Upper lobe of left lung (tissue), 6 donors: ENCODE measurements at regions not wholly inside any gene's neighbourhood (a gene's known extent, or its start where the extent isn't known, plus 50 kb on each side); places are given as distances from the start of the nearest gene placed in this dataset.

ENCODE experiments used
- ATAC-seq, 2 donors: fragments of 200-7000 bp; cut with Tn5 transposase; one replicate each; pipeline ENCODE4 v1.9.1; 2022; ENCODE audit warnings: mild to moderate bottlenecking in 2 of 2, moderate library complexity in 2 of 2; ENCODE audit not compliant: low FRiP score in 2 of 2
- DNase-seq, 2 donors: peaks; one replicate each; pipeline ENCODE4 v3.0.0-alpha.2; 2019 to 2020
- H3K27ac ChIP-seq, 4 donors: fragments of 200-600 bp; sonication (generic); one replicate each; pipeline ENCODE4 v1.5.1; 2016 to 2019
- H3K27me3 ChIP-seq, 4 donors: fragments of 200-600 bp; sonication (generic); one replicate each; pipeline ENCODE4 v1.5.1; 2017 to 2019
- H3K36me3 ChIP-seq, 4 donors: fragments of 200-600 bp; sonication (generic); one replicate each; pipeline ENCODE4 v1.5.1; 2016 to 2019
- H3K4me1 ChIP-seq, 4 donors: fragments of 200-600 bp; sonication (generic); one replicate each; pipeline ENCODE4 v1.5.1; 2018 to 2019
- H3K4me3 ChIP-seq, 4 donors: fragments of 200-600 bp; sonication (generic); one replicate each; pipeline ENCODE4 v1.5.1; 2017 to 2019; ENCODE audit warnings: mild to moderate bottlenecking in 2 of 4, moderate library complexity in 1 of 4
- H3K9me3 ChIP-seq, 4 donors: fragments of 200-600 bp; sonication (generic); one replicate each; pipeline ENCODE4 v1.5.1; 2018 to 2019
- EP300 ChIP-seq, 4 donors: sonication (generic); formaldehyde crosslinking; IDR thresholded peaks; one replicate each; pipeline ENCODE4 v1.5.1; 2017; ENCODE audit warnings: antibody characterized with exemption in 4 of 4, control low read depth in 2 of 4
- POLR2A ChIP-seq, 4 donors: fragments of 450-650 bp; IDR thresholded peaks; one replicate each; pipeline ENCODE4 v1.5.1; 2016 to 2017; ENCODE audit warnings: antibody characterized with exemption in 4 of 4, mild to moderate bottlenecking in 2 of 4
- POLR2AphosphoS5 ChIP-seq, 2 donors: sonication (generic); formaldehyde crosslinking; IDR thresholded peaks; one replicate each; pipeline ENCODE4 v1.5.1; 2017; ENCODE audit warnings: antibody characterized with exemption in 2 of 2
- WGBS, 2 donors: methylation state at CpG; one replicate each; pipeline ENCODE4 v1.1.5; 2017 to 2018; 5-methylcytosine and 5-hydroxymethylcytosine counted together
- TF ChIP-seq, protein P1 (sequence below), 6 experiments: fragments of 450-650 bp in 4 of 6; fragments of 200-600 bp in 2 of 6; sonication (generic) in 2 of 6; IDR thresholded peaks; one replicate each; pipeline ENCODE4 v1.5.1; 2016 to 2019; ENCODE audit warnings: antibody characterized with exemption in 6 of 6
- donor health status: DM: no; HTN: no; CAD: no; lungs with moderate emphysema.
- donor health status: DM: no; HTN: yes; CAD: no; lungs with severe emphysema.

DNA sequence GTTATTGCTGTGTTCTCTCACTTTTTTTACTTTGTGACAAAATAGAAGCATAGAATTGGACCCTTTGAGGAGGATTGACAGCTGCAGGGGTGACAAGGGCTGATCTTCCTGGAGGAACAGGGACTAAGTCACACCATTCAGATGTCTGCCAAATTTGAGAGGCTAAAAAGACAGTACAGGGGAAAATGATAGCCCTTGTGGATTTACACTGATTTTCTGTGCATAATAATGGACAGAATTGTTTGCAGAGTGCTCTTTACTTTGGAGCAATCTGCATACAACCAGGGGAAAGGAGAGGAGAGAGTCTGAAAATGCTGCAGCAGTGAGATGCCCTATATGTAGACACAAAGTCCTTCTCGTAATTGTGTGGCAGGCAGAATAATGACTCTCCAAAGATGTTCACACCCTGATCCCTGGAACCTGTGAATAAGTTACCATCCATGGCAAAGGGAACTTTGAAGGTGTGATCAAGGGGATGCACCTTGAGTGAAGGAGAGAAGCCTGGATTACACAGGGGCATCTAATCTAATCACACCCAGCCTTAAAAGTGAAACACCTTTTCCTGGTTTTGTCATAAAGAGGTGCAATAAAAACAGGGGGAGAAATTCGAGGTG is 221.4 kb upstream of the CPHXL start:
- TF ChIP-seq POLR2A (IDR thresholded peaks at IDR 0.05) (no peak), POLR2AphosphoS5 (IDR thresholded peaks at IDR 0.05) (no peak), EP300 (IDR thresholded peaks at IDR 0.05) (no peak)
- TF ChIP-seq, protein P1, sequence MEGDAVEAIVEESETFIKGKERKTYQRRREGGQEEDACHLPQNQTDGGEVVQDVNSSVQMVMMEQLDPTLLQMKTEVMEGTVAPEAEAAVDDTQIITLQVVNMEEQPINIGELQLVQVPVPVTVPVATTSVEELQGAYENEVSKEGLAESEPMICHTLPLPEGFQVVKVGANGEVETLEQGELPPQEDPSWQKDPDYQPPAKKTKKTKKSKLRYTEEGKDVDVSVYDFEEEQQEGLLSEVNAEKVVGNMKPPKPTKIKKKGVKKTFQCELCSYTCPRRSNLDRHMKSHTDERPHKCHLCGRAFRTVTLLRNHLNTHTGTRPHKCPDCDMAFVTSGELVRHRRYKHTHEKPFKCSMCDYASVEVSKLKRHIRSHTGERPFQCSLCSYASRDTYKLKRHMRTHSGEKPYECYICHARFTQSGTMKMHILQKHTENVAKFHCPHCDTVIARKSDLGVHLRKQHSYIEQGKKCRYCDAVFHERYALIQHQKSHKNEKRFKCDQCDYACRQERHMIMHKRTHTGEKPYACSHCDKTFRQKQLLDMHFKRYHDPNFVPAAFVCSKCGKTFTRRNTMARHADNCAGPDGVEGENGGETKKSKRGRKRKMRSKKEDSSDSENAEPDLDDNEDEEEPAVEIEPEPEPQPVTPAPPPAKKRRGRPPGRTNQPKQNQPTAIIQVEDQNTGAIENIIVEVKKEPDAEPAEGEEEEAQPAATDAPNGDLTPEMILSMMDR (IDR thresholded peaks at IDR 0.05), result no peak
- ATAC-seq (no peak), DNase-seq (no peak)
- H3K9me3 ChIP-seq, result no peaks in the 10 kb centered on the region
- H3K4me3 ChIP-seq, result no peak overlapping the region
- 55 to 78% methylated on average over 2 of the region's 2 CpGs for WGBS, 2 donors
- no peaks in the 10 kb centered on the region for H3K4me1 ChIP-seq
- no peak overlapping the region for H3K27ac ChIP-seq
- H3K36me3 ChIP-seq, result no peaks in the 10 kb centered on the region
- no peaks in the 10 kb centered on the region for H3K27me3 ChIP-seq

DNA sequence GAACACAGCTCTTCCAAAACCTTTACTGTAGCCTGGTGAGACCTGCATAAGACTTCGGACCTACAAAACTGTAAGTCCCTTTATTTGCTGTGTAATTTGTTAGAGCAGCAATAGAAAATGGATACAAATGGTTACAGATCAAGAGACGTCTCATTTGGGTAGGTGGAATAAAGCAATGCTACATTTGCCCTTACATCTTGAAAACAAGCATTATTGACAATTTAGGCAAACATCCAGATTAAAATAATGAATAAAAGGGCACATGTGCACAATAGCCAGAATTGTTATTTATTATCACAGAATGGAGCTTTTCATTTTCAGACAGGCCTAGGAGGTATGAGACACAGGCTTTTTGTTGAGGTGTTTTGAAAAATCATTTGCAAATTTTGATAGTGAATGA is 222.2 kb upstream of the CPHXL start:
- WGBS, 2 donors, result 87 to 91% methylated on average over 2 of the region's 2 CpGs
- no peak for TF ChIP-seq POLR2A (IDR thresholded peaks at IDR 0.05)
- TF ChIP-seq, protein P1 (IDR thresholded peaks at IDR 0.05), result no peak
- TF ChIP-seq EP300 (IDR thresholded peaks at IDR 0.05), result no peak
- no peak for TF ChIP-seq POLR2AphosphoS5 (IDR thresholded peaks at IDR 0.05)
- H3K27ac ChIP-seq, result no peak overlapping the region

DNA sequence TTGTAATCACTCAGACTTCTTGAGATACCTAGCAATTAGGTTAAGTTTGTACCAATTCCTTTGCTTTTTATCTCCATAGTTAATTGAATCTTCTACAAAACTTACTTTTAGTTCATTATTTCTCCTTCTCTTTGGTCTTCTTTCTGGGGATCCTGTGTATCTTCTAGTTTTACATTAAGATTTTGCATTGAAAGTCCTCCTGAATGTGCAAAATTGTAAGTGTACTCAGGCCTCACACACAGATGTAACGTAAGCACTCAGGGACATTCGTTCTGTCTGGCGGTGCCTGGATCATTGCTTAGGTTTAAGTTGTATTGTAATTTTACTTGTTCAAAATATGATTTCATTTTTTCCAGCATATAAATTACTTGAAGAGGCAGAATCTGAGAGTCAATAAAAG is 222.6 kb upstream of the CPHXL start:
- TF ChIP-seq POLR2AphosphoS5 (IDR thresholded peaks at IDR 0.05), result no peak
- TF ChIP-seq, protein P1 (IDR thresholded peaks at IDR 0.05), result no peak
- TF ChIP-seq POLR2A (IDR thresholded peaks at IDR 0.05), result no peak
- TF ChIP-seq EP300 (IDR thresholded peaks at IDR 0.05), result no peak
- H3K9me3 ChIP-seq, result no peaks in the 10 kb centered on the region
- no peaks in the 10 kb centered on the region for H3K36me3 ChIP-seq
- WGBS, 2 donors, result 88 to 94% methylated on average over 3 of the region's 3 CpGs
- H3K4me3 ChIP-seq, result no peak overlapping the region
- H3K27ac ChIP-seq, result no peak overlapping the region
- H3K27me3 ChIP-seq, result no peaks in the 10 kb centered on the region
- no peaks in the 10 kb centered on the region for H3K4me1 ChIP-seq
- no peak for DNase-seq
- no peak for ATAC-seq

More for the DNA sequence above, 222.2 kb upstream of the CPHXL start:
- Histone ChIP-seq H3K36me3 (no peaks in the 10 kb centered on the region), H3K27me3 (no peaks in the 10 kb centered on the region), H3K4me3 (no peak overlapping the region), H3K4me1 (no peaks in the 10 kb centered on the region), H3K9me3 (no peaks in the 10 kb centered on the region)
- DNase-seq (no peak), ATAC-seq (no peak)

DNA sequence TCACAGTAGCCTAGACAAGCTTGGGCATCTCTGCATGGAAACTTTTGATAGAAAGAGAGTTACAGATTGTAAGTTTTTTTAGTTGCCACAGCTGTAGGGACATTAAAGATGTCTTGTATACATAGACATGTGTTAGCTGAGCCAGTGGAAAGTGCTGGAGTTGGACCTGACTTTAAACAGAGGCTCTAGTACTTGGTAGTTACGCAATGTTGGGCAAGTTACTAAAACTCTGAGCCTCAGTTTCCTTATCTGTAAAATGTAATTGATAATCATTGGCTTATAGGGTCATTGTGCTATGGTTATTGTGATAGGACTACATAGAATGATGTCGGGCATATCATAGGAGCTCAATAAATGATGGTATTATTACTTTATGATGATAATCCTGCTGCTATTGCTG is 225.8 kb upstream of the CPHXL start:
- no peaks in the 10 kb centered on the region for H3K4me1 ChIP-seq
- no peaks in the 10 kb centered on the region for H3K9me3 ChIP-seq
- H3K4me3 ChIP-seq, result no peak overlapping the region
- no peak overlapping the region for H3K27ac ChIP-seq
- DNase-seq, result no peak
- WGBS, 2 donors, result 87 to 89% methylated on average over 2 of the region's 2 CpGs
- TF ChIP-seq POLR2AphosphoS5 (IDR thresholded peaks at IDR 0.05) (no peak), EP300 (IDR thresholded peaks at IDR 0.05) (no peak), POLR2A (IDR thresholded peaks at IDR 0.05) (no peak)
- TF ChIP-seq, protein P1 (IDR thresholded peaks at IDR 0.05), result no peak
- no peaks in the 10 kb centered on the region for H3K36me3 ChIP-seq
- no peak for ATAC-seq
- H3K27me3 ChIP-seq, result no peaks in the 10 kb centered on the region

DNA sequence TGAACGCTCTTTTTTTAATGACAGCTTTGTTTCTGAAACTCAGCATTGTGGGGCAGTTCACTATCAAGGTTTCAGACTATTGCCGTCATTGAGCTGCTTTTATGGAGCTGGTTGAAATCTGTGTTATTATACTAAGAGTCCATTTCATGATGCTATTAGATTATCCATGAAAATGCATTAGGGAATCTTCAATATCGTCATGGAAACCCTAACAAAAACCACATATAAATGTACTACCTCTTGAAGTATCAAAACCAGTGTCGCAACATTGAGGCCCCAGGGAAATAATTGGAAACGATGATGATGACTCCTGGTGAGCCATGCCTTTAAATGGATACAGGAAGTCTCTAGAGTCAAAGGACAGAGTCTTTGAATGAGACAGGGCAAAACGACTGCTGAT is 231.6 kb upstream of the CPHXL start:
- Histone ChIP-seq H3K36me3 (no peaks in the 10 kb centered on the region), H3K9me3 (no peaks in the 10 kb centered on the region), H3K4me1 (no peaks in the 10 kb centered on the region), H3K27ac (no peak overlapping the region), H3K4me3 (no peak overlapping the region), H3K27me3 (no peaks in the 10 kb centered on the region)
- TF ChIP-seq POLR2A (IDR thresholded peaks at IDR 0.05), result no peak
- TF ChIP-seq, protein P1 (IDR thresholded peaks at IDR 0.05), result no peak
- no peak for TF ChIP-seq POLR2AphosphoS5 (IDR thresholded peaks at IDR 0.05)
- no peak for TF ChIP-seq EP300 (IDR thresholded peaks at IDR 0.05)
- WGBS, 2 donors, result 79 to 84% methylated on average over 6 of the region's 6 CpGs
- DNase-seq (no peak), ATAC-seq (no peak)
